ENCODE measurements at regions not wholly inside any gene's neighbourhood (a gene's known extent, or its start where the extent isn't known, plus 50 kb on each side); places are given as distances from the start of the nearest gene placed in this dataset.
"Not testable (repeated sequence)": the region's sequence is repeated elsewhere in the genome, so short reads cannot be mapped to it uniquely, and the experiment has no call there.

DNA sequence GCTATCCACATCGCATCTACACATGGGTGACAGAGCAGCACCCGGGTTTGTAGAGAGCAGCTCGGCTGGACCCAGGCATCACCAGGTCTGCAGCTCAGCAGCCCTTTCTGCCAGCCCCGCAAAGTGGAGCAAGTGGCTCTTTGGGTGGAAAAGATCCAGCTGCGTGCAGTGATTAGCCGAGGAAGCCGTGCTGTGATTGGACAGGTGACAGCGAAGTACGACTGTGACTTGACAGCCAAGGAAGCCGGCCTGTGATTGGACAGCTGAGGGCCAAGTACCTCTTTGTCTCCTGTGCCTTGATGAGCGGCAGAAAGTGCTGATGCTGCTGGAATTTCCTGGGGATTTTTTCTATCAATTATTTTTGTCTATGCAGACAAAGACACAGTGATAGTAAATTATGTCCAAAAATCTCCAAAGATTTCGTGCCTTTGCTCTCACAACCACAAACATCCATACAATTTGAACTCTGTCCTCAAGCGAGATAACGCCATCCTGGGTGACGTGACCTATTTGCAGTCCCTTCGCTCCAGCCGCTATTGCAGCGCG is 62.3 kb upstream of the GPR31 start:
- Histone ChIP-seq H3K9ac (ENCODE audit: low read length) (no peak overlapping the region), H2AFZ (ENCODE audit: low read length) (no peak overlapping the region), H3K27ac (ENCODE audit: low read length) (no peak overlapping the region), H3K79me2 (ENCODE audit: low read length) (no peaks in the 10 kb centered on the region), H3F3A (ENCODE audit: insufficient read depth, low read length) (no peaks in the 10 kb centered on the region), H3K4me1 (ENCODE audit: low read length) (no peaks in the 10 kb centered on the region), H3K27me3 (replicated peaks; ENCODE audit: insufficient read depth, low read length) (no peaks in the 10 kb centered on the region), H3K9me3 (replicated peaks; ENCODE audit: insufficient read depth, low read length) (no peaks in the 10 kb centered on the region), H3K36me3 (replicated peaks; ENCODE audit: insufficient read depth, low read length) (no peaks in the 10 kb centered on the region), H3K4me3 (ENCODE audit: low read length) (no peak overlapping the region), H4K20me1 (ENCODE audit: insufficient read depth, low read length) (no peaks in the 10 kb centered on the region), H3K9me2 (replicated peaks; ENCODE audit: insufficient read depth, low read length) (no peaks in the 10 kb centered on the region), H3K4me2 (ENCODE audit: low read depth, low read length) (no peak overlapping the region)
- TF ChIP-seq, protein P1, sequence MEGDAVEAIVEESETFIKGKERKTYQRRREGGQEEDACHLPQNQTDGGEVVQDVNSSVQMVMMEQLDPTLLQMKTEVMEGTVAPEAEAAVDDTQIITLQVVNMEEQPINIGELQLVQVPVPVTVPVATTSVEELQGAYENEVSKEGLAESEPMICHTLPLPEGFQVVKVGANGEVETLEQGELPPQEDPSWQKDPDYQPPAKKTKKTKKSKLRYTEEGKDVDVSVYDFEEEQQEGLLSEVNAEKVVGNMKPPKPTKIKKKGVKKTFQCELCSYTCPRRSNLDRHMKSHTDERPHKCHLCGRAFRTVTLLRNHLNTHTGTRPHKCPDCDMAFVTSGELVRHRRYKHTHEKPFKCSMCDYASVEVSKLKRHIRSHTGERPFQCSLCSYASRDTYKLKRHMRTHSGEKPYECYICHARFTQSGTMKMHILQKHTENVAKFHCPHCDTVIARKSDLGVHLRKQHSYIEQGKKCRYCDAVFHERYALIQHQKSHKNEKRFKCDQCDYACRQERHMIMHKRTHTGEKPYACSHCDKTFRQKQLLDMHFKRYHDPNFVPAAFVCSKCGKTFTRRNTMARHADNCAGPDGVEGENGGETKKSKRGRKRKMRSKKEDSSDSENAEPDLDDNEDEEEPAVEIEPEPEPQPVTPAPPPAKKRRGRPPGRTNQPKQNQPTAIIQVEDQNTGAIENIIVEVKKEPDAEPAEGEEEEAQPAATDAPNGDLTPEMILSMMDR (IDR thresholded peaks at IDR 0.05; ENCODE audit: low read length) = no peak
- TF ChIP-seq EZH2 (optimal IDR thresholded peaks at IDR 0.05; ENCODE audit: low read depth, low read length) = no peak
- TF ChIP-seq EZH2phosphoT487 (IDR thresholded peaks at IDR 0.05; ENCODE audit: low read length) = no peak
- DNase-seq = no peak

DNA sequence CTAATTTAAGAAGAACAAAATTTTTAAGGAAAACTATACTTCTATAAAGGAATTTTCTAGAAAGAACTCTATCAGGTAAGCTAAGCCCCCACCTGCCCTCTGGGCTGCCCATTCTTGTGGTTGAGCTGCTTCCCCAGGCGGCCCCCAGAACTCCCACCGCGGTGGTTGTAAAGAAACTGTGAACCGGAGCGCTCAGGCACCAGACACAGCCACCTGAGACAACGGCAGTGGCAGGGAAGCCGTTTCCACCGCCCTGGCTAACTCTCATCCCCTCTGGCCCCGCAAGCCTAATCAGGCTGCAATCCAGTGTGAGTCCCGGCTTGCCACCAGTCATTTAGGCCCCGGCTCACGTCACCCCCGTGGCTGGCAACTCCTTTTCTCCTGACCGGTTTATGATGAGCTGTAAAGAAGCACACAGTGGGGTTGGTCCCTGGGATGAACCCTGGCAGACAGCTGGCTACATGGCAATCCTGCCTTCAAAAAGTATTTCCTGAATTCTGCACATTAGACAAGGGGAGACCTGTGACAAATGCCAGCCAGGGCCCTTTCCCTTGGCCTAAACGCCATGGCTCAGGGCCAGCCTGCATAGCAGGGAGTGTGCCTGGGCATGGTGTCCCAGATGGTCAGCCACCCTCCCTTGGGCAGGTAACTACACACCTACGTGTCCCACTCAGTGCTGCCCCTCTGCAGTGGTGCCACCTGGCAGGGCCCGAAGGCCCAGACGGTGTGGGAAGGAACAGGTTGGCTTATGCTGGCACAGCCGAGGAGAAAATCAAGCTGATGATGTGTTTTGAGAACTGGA is 63.8 kb upstream of the GPR31 start:
- Histone ChIP-seq H2AFZ (ENCODE audit: low read length) (no peak overlapping the region), H3K4me3 (ENCODE audit: low read length) (no peak overlapping the region), H3K9ac (ENCODE audit: low read length) (no peak overlapping the region), H3F3A (ENCODE audit: insufficient read depth, low read length) (no peaks in the 10 kb centered on the region), H4K20me1 (ENCODE audit: insufficient read depth, low read length) (no peaks in the 10 kb centered on the region), H3K4me1 (ENCODE audit: low read length) (no peaks in the 10 kb centered on the region), H3K4me2 (ENCODE audit: low read depth, low read length) (no peak overlapping the region), H3K9me2 (replicated peaks; ENCODE audit: insufficient read depth, low read length) (no peaks in the 10 kb centered on the region), H3K27me3 (replicated peaks; ENCODE audit: insufficient read depth, low read length) (no peaks in the 10 kb centered on the region), H3K36me3 (replicated peaks; ENCODE audit: insufficient read depth, low read length) (no peaks in the 10 kb centered on the region), H3K9me3 (replicated peaks; ENCODE audit: insufficient read depth, low read length) (no peaks in the 10 kb centered on the region), H3K27ac (ENCODE audit: low read length) (no peak overlapping the region), H3K79me2 (ENCODE audit: low read length) (no peaks in the 10 kb centered on the region)
- no peak for DNase-seq
- TF ChIP-seq EZH2 (optimal IDR thresholded peaks at IDR 0.05; ENCODE audit: low read depth, low read length) = no peak
- no peak for TF ChIP-seq EZH2phosphoT487 (IDR thresholded peaks at IDR 0.05; ENCODE audit: low read length)
- TF ChIP-seq, protein P1 (IDR thresholded peaks at IDR 0.05; ENCODE audit: low read length) = no peak

DNA sequence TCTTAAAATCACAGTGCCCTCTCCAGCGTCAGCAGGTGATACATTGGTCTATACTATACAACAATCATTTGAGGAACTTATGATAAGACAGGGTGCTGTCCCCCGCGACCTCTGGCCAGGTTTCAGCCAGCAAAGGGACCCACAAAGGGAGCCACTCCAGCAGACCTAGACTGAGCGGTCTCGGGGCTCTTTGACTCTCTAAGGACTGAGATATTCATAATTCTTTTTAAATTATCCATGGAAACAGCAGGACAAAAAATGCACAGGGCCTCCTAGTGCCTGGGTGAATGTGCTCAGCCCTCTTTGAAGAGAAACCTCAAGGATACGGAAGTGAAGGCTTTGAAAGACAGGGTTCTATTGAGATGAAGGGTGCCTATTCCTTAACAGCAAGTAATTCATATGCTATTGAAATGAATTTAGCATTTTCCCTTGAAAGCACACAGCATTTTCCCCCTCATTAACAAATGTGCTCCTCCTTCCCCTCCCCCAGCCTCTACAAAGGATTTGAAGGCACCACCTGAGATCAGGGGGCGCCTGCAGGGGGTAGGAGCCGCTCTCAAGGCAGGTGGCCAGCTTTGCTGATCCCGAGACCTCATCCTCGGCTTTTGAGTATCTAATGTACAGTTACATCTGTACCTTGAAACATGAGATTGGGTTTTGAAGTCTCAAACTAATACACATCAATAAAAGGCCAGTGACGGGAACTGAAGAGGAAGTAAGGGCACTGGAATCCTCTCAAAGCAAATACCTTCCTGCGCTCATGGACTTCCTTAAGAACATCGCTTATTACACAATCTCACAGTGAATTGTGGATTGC is 65.3 kb upstream of the UNC93A start:
- H3K79me2 ChIP-seq (ENCODE audit: low read length); H3K9me2 ChIP-seq (replicated peaks; ENCODE audit: insufficient read depth, low read length); H3K36me3 ChIP-seq (replicated peaks; ENCODE audit: insufficient read depth, low read length); H4K20me1 ChIP-seq (ENCODE audit: insufficient read depth, low read length); H3K4me1 ChIP-seq (ENCODE audit: low read length); H3K4me3 ChIP-seq (ENCODE audit: low read length); H3K9me3 ChIP-seq (replicated peaks; ENCODE audit: insufficient read depth, low read length); H2AFZ ChIP-seq (ENCODE audit: low read length); H3K27me3 ChIP-seq (replicated peaks; ENCODE audit: insufficient read depth, low read length); H3K27ac ChIP-seq (ENCODE audit: low read length); H3F3A ChIP-seq (ENCODE audit: insufficient read depth, low read length); H3K9ac ChIP-seq (ENCODE audit: low read length); DNase-seq; H3K4me2 ChIP-seq (ENCODE audit: low read depth, low read length): not testable (repeated sequence)
